Right atrium auricular region (tissue), 2 donors: ENCODE measurements at regions not wholly inside any gene's neighbourhood (a gene's known extent, or its start where the extent isn't known, plus 50 kb on each side); places are given as distances from the start of the nearest gene placed in this dataset.

Experiments used
- DNase-seq: peaks from one replicate; pipeline ENCODE4 v3.0.0-alpha.2; 2019; ENCODE audit warnings: low spot score
- H3K27ac ChIP-seq, 2 donors: fragments of 200-600 bp; sonication (generic); 1 replicate in 1 of 2; 2 replicates in 1 of 2; pipeline ENCODE4 v1.5.1; 2016 to 2019
- H3K27me3 ChIP-seq, 2 donors: fragments of 200-600 bp; sonication (generic); one replicate each; pipeline versions ENCODE4 v1.5.1 to v1.6.0; 2017 to 2019
- H3K36me3 ChIP-seq: fragments of 200-600 bp; sonication (generic); one replicate; pipeline ENCODE4 v1.5.1; 2016
- H3K4me1 ChIP-seq, 2 donors: fragments of 200-600 bp; sonication (generic); one replicate each; pipeline versions ENCODE4 v1.5.1 to v1.6.0; 2017 to 2019
- H3K4me3 ChIP-seq, 2 donors: fragments of 200-600 bp; sonication (generic); 1 replicate in 1 of 2; 2 replicates in 1 of 2; pipeline ENCODE4 v1.5.1; 2017 to 2019; ENCODE audit warnings: mild to moderate bottlenecking in 1 of 2, moderate library complexity in 1 of 2
- H3K9me3 ChIP-seq, 2 donors: fragments of 200-600 bp; sonication (generic); one replicate each; pipeline ENCODE4 v1.5.1; 2019
- CTCF ChIP-seq, 2 donors: fragments of 200-600 bp; sonication (generic); IDR thresholded peaks; one replicate each; pipeline ENCODE4 v1.5.1; 2019; ENCODE audit warnings: antibody characterized with exemption in 2 of 2

GRCh38 chr12:130081117-130081805 is 81.0 kb upstream of the FZD10 start:
- Histone ChIP-seq H3K27ac (no peak overlapping the region), H3K27me3 (no peaks in the 10 kb centered on the region), H3K4me1 (no peaks in the 10 kb centered on the region), H3K9me3 (no peaks in the 10 kb centered on the region), H3K36me3 (no peaks in the 10 kb centered on the region), H3K4me3 (no peak overlapping the region)
- TF ChIP-seq CTCF (IDR thresholded peaks at IDR 0.05): no peak
- no peak for DNase-seq

- no peak for TF ChIP-seq CTCF (IDR thresholded peaks at IDR 0.05)
- H3K4me1 ChIP-seq: no peaks in the 10 kb centered on the region
- no peaks in the 10 kb centered on the region for H3K36me3 ChIP-seq
- no peaks in the 10 kb centered on the region for H3K27me3 ChIP-seq
- no peak overlapping the region for H3K4me3 ChIP-seq
- H3K27ac ChIP-seq: no peak overlapping the region
- DNase-seq: no peak
- no peaks in the 10 kb centered on the region for H3K9me3 ChIP-seq
Measured at GRCh38 chr12:130083002-130083401, 79.3 kb upstream of the FZD10 start.

GRCh38 chr12:130083734-130084133 is 78.5 kb upstream of the FZD10 start:
- Histone ChIP-seq H3K4me3 (no peak overlapping the region), H3K4me1 (no peaks in the 10 kb centered on the region), H3K27ac (no peak overlapping the region), H3K9me3 (no peaks in the 10 kb centered on the region), H3K27me3 (no peaks in the 10 kb centered on the region), H3K36me3 (no peaks in the 10 kb centered on the region)
- no peak for TF ChIP-seq CTCF (IDR thresholded peaks at IDR 0.05)
- no peak for DNase-seq

- Histone ChIP-seq H3K4me3 (no peak overlapping the region), H3K27ac (no peak overlapping the region), H3K9me3 (no peaks in the 10 kb centered on the region), H3K27me3 (no peaks in the 10 kb centered on the region), H3K4me1 (no peaks in the 10 kb centered on the region), H3K36me3 (no peaks in the 10 kb centered on the region)
- TF ChIP-seq CTCF (IDR thresholded peaks at IDR 0.05): no peak
- DNase-seq: no peak
Measured at GRCh38 chr12:130084359-130084758, 77.9 kb upstream of the FZD10 start.

- no peak overlapping the region for H3K27ac ChIP-seq
- H3K4me1 ChIP-seq: no peaks in the 10 kb centered on the region
- H3K9me3 ChIP-seq: no peaks in the 10 kb centered on the region
- H3K4me3 ChIP-seq: no peak overlapping the region
- no peaks in the 10 kb centered on the region for H3K36me3 ChIP-seq
- TF ChIP-seq CTCF (IDR thresholded peaks at IDR 0.05): no peak
- DNase-seq: no peak
- no peaks in the 10 kb centered on the region for H3K27me3 ChIP-seq
Measured at GRCh38 chr12:130086248-130086647, 76.0 kb upstream of the FZD10 start.

GRCh38 chr12:130086797-130087196 is 75.5 kb upstream of the FZD10 start:
- DNase-seq: no peak
- Histone ChIP-seq H3K36me3 (no peaks in the 10 kb centered on the region), H3K4me3 (no peak overlapping the region), H3K9me3 (no peaks in the 10 kb centered on the region), H3K27ac (no peak overlapping the region), H3K27me3 (no peaks in the 10 kb centered on the region), H3K4me1 (no peaks in the 10 kb centered on the region)
- no peak for TF ChIP-seq CTCF (IDR thresholded peaks at IDR 0.05)
